Activated CD4-positive, alpha-beta T cell treated with anti-CD3 and anti-CD28 coated beads, Interleukin-2, amount 50 U/mL, for 1 hour (primary cell): ENCODE measurements at regions not wholly inside any gene's neighbourhood (a gene's known extent, or its start where the extent isn't known, plus 50 kb on each side); places are given as distances from the start of the nearest gene placed in this dataset.

Experiments
- DNase-seq: peaks from one replicate; pipeline ENCODE4 v3.0.0-alpha.2; 2020

DNA sequence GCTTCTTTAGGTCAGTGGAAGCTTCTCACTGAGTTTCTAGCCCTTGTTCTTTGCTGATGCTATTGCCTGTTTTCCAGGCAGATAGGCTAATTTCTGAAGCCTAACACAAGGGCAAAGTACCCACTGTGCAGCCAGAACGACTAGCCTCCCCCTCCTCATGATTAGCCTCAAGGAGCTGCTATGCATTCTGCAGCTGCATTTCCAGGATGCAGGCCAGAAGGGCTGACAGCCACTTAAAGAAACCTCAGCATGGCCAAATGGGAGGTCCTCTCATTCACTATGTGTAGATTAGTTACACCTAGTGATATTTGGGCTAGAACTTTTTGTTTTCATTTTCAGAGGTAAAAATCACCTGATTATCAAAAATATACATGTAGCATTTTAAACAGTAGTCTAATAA, 216.0 kb downstream of the RAD51AP2 start:
- no peak for DNase-seq

DNA sequence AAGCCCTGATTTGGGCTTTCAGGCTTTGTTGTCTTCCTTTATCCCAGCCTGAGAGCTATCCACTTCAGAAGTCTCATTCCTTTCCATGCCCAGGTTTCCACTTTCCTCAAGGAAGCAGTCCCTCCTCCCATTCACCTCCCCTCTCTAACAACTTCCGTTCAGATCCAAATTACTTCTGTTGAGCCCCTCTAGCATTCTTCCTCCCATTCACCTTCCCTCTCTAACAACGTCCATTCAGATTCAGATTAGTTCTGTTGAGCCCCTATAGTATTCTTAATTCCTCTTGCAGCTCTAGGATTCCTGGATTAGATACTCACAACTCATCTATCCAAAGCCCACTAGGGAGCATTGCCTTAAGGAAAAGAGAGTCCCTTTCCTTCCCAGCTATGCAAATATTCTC, 216.8 kb downstream of the RAD51AP2 start:
- DNase-seq = no peak

DNA sequence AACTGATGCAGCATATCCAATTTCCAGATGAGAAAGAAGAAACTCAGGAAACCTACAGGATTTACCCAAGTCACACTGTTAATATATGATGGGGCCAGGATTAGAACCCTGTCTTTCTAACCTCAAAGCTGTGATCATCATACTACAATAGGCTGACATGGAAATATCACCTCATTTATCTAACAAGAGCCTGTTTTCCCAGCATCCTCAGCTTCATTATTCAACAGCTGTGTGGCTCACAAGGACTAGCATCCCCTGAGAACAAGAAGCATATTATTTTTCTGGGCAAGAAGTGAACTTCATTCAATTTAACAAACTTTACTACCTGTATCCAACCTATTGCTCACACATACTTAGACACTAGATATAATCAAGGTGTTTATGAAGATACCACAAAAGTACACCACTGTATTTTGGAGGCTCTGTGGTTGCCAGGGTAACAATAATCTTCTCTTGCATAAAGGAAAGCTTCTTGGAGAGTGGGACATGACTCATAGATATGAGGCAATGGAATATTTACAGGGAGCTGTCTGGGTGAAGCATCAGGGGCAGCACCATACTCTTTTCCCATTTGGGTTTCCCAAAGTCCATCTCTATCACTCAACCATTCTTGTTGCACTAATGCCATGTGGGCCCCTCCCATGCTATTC, 218.2 kb downstream of the RAD51AP2 start:
- DNase-seq = no peak

DNA sequence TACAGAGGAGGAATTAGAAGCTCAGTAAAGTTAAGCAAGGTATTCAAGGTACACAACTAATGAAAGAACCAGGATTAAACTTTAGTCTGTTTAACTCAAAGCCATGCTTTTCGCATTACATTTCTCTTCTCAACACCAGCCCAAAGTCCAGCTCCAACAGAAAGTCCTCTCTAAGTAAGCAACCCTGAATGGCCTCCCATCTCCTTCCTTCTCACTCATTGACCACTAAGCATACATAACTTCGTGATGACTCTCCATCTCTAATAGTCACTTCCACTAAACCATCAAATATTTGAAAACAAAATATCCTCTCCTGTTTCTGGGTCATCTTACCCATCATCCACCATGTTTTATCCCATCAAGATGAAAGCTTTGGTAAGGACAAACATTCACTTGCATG, 219.8 kb downstream of the RAD51AP2 start:
- no peak for DNase-seq

DNA sequence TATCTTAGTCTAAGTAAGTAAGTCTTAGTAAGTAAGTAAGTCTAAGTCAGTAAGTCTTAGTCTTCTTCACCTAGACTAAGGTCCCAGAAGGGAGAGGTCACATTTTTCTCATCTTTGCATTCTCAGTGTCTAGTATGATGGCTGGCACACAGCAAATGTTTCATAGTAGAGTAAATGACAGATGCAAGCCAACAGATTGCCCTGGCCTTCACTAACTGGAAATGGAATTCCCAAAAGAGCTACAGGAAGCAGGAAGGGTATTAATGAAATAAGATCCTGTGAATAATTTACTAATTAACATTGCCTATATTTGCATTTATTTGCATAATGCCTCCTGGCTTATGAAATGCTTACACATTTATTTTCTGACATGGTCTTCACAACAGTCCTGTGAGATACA, 221.6 kb downstream of the RAD51AP2 start:
- no peak for DNase-seq

DNA sequence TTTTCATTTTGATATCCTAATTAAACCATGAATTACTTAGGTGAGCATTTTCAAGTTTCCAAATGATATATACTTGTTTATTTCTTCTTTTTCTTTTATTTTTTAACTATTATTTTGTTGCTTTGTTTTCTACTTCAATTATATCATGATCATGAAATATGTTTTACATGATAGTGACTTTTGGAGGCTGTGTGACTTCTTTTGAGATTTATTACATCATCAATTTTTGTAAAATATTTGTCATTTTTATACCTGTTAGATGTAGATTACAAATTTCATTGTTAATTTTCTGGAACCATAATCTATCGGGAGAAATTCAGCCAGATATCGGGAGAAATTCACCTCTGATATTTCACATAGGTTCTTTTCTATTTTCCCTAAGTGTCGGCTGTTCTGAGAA, 228.6 kb downstream of the RAD51AP2 start:
- DNase-seq = no peak

DNA sequence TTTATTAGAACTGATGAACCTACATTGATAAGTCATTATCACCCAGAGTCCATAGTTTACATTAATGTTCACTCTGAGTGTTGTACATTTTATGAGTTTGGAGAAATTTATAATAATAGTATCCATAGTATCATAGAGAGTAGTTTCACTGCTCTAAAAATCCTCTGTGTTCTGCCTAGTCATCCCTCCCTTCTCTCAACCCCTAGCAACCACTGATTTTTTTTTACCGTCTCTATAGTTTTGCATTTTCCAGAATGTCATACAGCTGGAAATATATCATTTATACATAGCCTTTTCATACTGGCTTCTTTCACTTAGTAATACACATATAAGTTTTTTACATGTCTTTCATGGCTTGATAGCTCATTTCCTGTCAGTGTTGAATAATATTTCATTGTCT, 231.1 kb downstream of the RAD51AP2 start:
- no peak for DNase-seq

DNA sequence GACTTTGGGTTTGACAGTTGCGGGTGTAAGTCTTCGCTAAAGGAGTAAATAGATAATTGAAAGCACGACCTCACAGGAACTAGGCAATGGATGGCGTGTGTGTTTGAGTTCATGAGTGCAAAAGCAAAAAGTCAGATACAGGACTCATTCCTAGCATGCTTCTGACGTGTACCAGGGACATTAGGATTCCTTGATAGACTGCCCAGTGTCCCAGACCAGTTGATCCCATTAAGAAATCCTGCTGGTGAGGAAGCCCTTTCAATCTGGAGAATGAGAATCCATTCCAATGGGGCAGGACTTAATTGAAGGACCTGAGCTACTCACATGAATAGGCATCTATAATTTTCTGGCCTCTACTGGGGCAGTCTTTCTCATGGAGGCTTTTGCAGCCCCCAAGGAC, 235.4 kb downstream of the RAD51AP2 start:
- DNase-seq = no peak

DNA sequence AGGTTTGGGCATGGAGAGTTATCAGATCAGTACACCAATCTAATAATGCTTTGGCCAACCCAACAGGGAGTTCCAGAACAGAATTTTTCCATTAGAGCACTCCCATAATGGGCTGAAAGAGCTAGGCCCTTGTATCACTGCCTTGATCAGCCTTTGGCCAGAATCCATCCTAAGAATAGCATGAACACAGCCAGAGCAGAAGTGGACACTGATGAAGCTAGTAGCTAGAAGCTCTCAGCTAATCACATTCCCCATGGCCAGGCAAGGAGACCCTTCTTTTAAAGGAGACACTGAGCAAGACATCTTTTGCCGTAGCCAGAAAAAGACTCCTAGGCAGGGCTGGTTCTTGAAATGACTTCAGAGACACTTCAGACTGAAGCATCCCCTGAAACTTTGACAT, 236.0 kb downstream of the RAD51AP2 start:
- no peak for DNase-seq

DNA sequence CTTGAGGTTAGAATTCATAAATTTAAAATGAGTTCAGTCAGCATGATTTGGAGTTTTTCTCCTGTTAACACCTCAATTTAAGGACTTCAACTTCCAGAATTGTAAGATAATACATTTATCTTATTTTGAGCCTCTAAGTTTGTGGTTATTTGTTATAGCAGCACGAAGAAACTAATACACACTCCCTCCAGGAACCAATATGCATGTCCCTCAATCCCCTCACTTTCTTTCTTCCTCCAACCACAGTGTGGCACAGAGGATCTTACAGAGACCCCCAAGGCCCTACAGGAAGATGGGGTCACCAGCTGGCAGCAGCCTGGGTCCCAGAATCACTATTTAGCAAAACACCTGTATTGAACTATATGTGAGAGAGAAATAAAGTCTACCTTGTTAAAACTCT, 242.0 kb downstream of the RAD51AP2 start:
- DNase-seq = no peak

DNA sequence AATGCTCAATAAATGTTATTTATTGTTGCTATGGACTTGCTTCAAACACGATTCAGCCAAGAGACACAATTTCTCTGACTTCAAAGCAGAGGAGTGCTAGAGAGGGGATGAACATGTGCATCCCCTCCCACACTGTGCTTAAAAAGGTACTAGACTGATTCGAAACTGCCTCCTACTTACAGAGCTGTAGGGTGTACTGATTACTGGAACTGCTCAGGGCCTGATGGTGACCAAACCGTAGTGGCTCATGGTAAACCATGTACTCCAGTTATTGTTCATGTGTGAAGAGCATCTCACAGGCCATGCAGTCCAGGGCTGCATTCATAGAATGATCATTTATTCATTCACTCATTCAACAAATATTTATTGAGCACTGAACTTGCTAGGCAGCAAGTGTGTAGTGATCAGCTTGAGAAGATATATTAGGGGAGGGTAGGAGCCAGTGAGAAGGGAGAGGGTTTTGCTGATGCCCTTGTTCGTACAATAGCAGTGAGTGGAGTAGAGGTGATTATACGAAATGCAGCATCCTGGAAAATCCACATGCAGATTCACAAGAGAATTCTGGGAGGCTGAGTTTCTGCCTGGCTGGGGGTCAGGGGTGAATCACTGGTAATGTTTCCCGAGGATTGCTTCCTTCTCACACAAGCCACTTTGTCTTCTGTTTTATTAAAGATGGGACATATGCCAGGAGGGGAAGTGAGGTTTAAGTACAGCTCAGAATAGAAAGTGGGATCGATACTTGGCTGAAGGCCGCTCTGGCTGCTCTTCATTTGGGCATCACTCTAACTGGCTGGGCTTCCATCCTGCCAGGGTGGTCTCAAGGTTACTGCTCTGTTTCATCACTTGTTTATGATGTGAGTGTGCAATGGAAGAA, 245.4 kb downstream of the RAD51AP2 start:
- no peak for DNase-seq

DNA sequence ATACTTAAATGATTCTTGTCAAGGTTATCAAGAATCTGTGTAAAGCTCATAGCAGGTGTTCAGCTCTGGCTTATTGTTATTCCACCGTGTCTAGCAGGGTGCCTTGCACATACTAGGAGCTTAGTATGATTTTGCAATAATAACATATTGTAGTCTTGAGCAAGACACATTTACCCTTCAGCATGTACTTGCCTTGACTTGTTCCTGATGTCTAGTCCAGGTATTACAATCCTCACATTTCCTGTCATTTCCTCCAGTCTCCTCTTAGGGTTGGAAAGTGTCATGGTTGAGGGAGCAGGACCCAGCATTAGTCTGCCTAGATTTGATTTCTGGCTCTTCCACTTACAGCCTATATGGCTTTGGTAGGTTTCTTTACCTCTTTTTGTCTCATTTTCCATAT, 246.1 kb downstream of the RAD51AP2 start:
- DNase-seq = no peak

DNA sequence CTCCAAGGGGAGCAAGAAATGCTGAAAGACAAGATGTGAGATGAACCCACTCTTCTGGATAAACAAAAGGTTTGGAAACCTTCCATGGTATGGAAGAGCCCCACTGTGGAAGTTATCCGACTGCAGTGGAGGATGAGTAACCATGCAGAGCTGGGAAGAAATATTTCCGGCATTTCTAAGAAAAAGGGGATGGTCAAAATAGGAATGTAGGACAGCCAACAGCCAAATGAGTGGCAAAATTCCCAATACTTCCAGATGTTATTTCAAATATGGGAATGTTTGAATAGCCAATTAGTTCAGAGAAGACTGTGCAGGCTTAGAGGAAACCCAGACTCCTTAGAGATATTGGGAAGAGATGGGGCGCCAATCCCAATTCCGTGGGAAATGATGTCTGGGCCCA, 246.8 kb downstream of the RAD51AP2 start:
- DNase-seq = no peak

DNA sequence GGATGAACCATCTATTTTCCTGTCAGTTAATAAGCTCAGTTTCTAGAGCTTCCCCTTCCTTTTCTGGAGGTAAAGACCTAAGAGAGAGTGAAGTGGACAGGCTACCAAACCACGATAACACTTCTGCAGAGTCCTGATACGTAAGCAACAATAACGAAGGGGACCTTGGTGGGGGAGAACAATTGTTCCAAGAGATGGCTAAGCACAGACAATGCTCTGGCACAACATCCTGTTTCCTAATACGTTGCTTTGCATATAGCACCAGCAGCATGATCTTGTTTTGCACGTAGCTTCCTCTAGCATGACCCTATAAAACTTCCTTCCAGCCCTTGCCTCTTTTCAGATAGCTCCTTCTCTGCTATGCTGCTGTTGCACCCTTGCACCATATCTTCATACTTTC, 247.3 kb downstream of the RAD51AP2 start:
- DNase-seq = no peak

DNA sequence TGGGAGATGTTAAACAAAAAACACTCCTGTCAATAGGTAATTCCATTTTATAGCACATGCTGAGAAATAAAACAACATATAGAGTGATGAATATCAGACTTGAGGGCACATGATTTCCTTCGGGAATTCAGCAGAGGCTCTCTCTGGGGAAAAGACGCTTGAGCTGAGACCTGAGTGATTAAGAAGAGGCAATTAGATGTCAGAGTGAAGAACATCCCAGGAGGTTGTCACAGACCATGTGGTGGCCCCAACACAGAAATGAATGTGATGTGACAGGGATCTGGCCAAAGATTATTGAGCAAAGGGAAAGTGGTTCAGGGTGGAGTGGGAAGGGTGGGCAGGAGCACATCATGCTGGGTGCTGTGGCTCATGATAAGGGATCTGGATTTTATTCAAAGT, 254.7 kb downstream of the RAD51AP2 start:
- no peak for DNase-seq

DNA sequence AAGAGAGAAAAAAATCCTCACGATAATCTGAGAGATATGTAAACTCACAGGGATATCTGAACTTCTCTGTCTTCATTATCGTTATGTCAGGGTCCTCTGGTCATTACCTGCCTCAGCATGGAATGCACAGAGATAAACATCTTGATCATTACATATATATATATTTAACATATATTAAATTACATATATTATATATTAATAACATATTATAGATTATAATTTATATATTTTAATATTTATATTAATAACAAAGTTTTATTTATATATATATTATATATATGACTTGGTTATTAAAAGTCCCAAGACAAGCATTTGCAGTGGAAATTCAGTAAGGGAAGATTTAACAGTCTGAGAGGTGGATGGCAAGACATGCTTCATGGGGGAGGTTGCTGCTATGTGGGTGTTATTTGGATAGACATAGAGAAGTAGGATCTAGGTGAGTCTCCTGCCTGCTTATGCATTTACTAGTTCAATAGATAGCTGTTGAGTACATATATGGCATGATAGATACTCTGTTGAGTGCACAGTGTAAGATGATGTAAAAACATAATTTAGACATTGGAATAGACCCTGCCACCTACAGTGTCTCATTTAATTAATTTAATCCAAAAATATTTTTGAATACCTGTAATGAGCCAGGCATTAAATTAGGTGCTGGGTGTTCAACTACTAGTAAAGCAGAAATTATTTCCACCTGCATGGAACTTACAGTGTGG, 255.2 kb downstream of the RAD51AP2 start:
- no peak for DNase-seq

DNA sequence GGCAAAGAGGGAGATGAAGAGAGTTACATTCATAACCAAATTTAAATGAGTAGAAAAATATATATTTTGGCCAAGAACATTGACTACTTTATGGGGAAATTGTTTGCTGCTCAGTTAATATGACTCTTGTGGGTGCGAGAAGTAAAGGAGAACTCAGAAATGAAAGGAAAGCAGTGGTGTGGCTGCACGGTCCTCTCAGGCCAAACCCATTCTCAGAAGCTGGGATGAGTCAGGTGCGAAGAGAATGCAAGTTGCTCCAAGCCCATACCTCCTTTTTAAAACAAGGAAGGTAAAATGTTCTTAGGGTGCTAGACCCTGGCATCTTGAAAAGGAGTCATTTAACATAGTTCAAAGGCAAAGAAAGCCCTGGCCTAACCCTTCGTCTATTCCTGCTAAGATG, 258.6 kb downstream of the RAD51AP2 start:
- DNase-seq = no peak

DNA sequence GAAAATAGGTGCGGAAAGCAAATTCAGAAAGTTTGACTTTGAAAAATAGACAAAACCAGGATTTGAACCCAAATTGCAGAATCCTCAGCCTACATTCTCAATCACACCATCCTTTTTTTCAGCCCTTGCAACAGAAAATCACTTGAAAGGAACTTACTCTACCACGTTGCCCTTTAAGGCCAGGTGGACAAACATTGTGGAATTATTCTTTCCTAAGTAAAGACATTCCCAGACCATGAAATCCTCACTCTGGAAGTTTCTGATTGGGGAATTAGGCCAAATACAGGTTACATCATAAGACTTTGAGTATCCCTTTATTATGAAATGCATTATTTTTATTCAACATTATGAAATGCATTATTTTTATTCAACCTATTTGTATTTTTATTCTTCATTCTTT, 259.4 kb downstream of the RAD51AP2 start:
- no peak for DNase-seq

DNA sequence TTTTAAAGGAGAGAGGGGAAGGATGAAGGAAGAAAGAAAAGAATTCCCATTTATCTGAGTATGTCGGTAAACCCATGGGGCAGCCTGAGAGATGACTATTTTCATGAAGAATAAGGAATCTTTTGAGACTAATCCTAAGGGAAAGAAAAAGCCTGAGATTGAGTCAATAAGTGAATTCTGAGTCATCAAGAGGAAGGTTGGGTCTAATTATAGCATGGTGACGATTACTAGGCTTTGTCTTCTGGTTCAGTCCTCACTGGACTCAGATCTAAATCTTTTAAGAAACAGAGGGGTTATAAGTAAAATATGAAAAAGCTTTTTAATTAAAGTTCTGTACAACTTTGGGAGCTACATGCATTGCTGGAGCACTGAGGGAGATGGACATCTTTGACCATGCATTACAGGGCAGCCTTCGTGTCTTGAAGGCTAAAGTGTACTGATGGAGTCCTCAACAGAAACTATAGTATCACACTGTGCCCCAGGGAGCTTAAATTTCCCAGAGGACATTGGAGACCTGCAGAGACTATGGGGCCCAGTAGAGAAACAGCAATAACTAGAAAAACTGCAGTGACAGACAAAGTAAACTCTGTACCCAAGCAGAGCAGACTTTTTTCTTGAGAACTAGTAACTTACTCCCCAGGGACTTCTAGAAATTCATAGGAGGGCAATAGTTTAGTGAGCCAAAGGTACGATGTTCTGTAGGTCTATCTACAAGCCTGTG, 260.9 kb downstream of the RAD51AP2 start:
- no peak for DNase-seq

DNA sequence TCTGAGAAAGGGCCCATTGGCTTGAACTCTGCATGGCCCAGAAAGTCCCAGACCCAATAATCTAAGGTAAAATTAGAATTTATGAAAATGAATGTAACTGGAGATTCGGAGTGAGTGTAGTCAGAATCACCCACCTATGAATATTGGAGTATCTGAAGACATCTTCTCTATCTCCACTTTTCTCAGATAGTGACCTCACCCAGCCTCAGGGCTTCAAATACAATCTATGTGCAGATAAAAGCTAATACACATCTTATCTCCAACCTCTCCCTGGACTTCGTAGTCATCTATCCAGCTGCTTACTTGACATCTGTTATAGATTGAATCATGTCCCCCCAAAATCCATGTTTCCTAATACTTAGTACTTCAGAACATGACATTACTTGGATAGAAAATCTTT, 263.2 kb downstream of the RAD51AP2 start:
- no peak for DNase-seq

DNA sequence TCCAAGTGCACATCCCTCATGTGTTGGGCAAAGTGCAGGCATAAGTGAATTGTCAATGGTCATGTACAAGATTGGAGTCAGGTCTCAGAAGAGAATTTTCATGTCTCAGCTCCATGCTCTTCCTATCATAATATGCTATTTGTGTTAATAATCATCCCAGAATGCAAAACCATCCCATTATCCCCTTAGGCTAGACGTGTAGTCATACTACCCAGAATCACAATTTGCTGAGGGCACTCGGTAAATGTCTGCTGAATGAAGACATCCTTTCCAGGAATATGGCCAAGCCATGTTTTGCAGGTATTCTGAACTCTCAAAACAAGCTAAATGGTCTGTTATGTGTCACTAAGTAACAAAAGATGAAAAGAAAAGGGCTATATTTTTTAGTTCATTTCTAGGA, 263.8 kb downstream of the RAD51AP2 start:
- no peak for DNase-seq

DNA sequence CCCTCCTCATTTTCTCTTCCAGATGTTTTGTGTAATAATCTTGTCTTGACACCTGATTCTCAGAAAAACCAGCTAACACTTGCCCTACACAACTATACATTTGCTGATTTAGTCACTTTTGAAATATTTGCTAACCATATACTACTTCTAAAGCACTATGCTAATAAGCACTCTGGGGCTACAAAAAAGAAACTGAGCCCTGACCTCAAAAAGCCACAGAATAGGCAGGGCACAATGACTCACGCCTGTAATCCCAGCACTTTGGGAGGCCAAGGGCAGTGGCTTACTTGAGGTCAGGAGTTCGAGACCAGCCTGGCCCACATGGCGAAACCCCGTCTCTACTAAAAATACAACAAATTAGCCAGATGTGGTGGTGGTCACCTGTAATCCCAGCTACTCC, 266.0 kb downstream of the RAD51AP2 start:
- no peak for DNase-seq

DNA sequence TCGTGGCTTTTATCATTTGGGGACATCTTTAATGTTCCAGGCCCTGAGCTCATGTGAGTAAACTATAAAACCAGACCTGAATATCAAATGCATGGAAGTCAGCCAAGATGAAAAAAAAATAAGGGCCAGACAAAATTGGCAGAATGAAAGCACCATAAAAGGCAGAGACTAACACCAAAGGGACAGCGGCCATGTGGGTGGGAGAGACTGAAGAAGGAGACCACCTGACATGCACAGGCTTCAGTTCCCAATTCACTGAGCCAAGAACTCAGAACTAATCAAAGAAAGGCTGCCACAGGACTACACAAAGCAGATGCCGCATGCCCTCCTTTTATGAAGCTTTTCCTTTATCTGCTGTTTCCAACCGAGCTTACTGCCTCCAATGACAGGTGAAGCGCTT, 267.1 kb downstream of the RAD51AP2 start:
- DNase-seq = no peak
